GM18517 (cell line): ENCODE measurements at regions not wholly inside any gene's neighbourhood (a gene's known extent, or its start where the extent isn't known, plus 50 kb on each side); places are given as distances from the start of the nearest gene placed in this dataset.

Experiments used
- ATAC-seq: cut with Tn5 transposase; IDR thresholded peaks from one replicate; pipeline ENCODE4 v1.9.1; 2021; ENCODE audit warnings: mild to moderate bottlenecking, moderate library complexity; ENCODE audit not compliant: unreplicated experiment

DNA sequence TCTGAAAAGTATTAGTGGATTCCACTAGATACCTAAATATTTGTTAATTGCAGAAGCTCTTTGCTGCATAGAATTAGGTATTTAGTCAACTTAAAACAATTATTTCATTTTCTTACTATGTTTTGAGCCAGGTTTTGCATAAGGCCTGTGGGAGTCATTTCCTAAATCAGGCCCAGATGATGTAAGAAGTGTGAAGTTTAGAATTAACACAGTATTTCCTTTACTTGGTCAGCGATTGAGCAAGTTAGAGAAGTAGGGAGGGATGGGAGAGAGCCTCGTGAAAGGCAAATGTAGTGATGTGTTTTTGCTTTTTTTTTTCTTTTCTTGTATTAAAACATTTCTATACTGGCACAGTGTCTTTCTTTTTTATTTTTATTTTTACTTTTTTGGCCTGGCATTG, 711.1 kb downstream of the HDGFL1 start:
- ATAC-seq = no peak

DNA sequence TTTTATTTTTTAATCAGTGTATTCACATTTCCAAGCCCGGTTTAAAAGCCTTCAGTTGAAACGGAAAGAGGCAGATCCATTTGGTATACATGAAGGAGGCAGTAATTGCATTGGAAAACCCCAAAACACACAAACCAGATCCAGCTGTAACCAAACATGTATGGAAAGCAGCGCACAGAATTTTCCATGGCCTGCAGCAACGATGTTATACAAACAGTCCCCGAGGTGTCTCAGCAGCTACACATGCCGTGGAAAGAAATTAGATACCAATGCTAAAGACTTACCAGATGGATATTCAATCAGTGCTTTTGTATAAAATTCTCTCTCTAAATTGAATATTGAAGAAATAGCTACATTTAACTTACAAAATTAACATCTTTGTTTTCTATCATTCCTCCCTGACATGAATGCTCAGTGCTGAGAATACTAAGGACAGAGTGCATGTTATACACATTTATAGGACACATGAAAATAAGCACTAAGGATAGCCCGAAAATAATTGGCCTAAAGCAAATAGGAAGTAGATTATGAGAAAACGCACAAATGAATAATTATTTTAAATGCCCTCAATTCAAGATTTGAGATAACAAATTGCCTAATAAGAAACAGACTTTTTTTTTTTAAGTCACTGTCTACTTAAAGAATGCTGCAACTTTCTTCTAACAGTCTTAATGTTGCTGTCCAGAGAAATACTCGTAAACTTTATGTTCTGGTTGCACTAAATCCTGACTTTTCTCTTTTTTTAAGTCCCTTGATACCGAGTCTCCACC, 713.1 kb downstream of the HDGFL1 start:
- no peak for ATAC-seq

DNA sequence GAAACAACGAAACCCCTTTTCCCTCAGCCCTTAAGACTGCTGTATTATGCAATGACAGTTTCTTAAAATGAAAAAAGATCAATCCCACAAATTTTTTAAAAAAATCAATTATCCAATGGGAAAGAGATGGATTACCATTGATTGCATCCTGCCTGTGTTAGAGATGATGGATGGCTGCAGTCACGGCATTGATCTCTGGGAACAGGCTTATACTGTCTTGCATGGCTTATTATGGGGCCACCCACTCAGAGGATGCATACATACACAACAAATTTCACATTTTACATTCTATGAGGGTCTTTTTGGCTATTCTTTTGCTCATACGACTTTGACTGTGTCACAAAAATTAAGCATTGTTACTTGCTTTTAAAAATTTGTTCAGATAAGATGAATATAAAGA, 724.3 kb downstream of the HDGFL1 start:
- ATAC-seq = no peak

DNA sequence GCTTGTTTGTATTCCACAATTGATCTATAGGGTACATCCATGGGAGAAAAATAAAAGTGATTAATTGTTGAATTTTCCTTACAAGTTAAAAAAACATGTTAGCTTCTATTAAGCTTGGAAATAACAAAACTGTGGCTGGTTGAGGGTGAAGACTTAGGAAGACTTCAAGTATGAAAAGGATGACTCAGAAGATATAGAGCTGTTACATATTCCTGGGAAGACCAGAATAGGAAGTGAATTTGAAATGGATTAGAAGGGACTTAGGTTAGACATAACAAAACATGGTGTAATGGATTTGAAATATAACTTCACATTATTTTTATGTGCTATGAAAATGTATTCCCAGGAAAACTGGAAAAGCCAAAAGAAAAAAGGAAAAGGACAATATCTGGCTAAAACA, 732.2 kb downstream of the HDGFL1 start:
- ATAC-seq = no peak

DNA sequence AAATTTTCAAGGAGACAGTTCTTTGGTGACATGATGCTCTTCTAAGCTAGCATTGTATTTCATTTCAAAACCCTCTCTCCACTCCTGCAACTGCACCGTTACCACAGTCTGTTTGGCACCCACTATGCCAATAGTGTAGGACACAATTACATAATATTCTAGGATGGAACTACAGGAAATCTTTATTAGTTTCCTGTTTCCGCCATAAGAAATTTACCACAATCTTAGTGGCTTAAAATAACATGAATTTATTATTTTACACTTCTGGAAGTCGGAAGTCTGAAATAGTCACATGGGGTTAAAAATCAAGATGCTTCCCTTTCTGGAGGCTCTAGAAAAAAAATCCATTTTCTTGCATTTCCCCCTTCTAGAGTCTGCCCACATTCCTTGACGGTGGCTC, 733.1 kb downstream of the HDGFL1 start:
- ATAC-seq = no peak

DNA sequence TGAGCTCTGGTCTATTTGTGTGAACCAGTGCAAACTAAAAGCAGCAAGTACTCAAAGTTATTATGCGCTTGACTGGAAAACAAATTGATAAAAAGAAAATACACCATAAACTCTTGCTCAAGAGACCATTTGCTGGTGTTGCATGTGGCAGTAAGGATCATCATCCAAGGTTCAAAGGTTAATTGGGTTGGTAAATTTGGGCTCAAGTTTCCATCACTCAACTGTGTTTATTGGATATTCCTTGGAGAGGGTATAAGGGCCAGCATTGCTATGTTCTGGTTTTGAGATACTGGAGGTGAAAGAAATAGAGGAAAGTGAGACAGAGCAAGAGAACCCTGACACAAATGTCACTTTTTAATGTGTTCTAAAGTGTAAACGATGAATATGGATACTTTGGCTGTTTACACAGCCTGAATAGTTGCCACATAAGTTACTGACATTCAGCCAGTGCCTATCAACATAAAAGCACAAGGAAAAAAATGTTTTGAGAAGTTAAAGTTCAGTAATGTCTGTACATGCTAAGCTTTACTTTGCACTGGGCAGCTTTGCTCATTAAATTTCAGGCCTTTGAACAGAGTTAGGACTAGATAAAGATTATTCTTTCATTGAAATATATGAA, 736.1 kb downstream of the HDGFL1 start:
- ATAC-seq = no peak

DNA sequence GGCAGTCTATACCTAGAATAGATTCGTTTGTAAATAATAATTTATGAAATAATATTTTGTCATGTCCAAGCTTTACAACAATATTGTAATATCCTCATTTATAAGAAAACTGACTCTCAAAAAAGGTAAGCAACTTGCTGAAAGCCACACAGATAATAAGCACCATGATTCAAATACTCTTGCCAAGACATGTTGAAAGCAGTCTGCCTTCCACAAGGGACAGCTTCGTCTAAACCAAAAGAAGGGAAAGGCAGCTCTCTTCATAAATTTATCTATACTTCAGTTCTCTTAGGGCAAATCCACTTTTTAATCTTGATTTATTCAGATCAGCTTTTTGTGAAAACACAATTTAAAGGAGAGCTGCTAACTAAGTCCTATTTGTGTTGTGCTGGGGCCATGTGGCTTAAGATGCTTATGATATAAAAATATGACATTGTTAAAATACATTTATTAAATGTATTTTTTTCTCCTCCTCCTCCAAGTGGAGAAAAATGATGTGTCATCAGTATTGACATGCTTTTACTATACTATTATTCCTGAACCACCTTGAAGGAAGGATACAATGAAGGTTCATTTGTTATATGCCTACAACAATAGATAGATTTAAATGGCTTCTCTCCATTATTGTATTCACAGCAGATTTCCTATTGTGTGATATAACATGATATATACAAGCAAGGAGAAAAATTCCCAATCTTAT, 737.0 kb downstream of the HDGFL1 start:
- no peak for ATAC-seq

DNA sequence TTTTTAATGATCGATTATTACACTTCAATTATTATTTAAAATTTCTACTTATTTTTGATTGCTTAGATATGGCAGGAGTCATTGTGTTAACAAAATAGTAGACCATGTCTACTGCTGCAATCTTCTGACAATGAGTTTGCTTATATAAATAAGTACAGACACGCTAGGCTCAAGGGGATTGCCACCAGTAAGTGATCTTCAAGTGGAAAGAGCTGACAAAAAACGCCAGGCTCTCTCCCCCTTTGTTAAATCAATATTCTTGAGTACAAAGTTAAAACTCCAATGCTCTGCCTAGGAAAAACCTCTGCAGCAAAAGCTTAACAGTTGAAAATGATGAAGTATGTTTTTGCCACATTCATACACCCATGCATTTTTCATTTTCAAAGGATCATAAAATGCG, 738.1 kb downstream of the HDGFL1 start:
- ATAC-seq = no peak

DNA sequence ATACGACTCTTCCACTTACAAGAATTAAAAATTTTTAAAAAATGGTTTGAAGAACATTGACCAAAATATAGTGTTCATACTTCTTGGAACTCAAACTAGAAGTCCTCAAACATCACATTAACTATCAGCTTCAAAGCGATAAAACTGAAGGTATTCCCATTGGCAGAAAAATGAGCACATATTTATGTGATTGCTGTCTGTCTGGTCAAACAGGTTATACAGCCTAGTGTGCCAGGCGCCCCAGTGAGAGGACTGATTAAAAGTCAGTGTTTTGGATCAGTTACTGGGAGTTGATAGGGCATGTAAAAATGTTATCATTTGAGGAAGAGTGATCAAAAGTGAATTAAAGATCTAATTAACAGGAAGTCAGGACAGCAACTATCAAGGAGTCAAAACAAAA, 738.8 kb downstream of the HDGFL1 start:
- no peak for ATAC-seq

DNA sequence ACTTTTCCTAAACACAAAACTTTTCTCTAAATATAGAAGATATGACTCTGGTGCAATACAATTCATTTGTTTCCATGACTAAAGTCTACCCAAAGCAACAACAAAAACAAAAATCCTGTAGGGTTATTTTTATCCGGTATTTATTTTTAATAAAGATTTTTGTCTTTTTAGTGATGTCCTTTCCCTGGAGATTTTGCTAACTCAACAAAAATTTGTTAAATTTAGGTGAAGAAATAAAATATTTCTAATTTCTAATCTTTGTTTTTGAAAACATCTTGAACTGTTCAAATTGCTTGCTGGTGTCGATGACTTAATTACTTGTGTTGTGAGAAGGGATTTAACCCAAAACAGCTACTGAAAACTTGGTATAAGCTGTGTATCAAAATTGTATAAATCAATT, 741.8 kb downstream of the HDGFL1 start:
- no peak for ATAC-seq

DNA sequence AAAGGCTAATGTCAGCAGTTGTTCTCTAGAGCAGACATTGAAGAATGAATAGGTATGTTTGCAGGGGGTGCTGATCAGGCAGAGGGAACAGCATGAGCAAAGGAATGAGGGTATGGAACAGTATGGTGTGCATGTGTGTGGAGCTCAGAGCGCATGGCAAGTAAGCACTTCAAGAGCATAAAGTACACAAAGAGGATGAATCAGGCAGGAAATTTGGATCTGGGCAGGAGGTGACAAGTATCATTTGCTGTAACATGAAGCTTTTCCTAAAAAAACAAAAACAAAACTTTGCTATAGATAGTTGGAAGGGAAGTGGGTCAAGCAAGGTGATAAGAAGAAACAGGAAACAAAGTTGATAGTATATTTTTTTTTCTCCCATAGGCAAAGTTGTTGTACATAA, 746.8 kb downstream of the HDGFL1 start:
- ATAC-seq = no peak

DNA sequence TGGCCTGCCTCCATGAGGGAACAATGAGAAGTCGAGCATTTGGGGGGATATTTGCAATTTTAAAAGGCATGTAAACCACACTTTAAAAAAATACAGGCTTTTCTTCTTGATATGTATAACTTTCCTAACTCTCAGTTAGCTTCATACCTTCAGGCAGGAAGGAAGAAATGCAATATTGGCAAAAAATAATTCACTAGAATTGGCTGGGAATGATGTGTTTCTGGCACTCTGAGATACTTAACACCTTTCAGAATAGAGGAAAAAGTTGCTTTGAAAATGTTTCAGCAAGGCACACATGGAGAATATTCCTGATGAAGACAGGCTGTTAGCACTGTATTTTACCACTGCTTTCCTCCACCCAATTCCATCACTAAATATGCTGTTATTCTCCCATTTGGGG, 747.6 kb downstream of the HDGFL1 start:
- ATAC-seq = no peak

DNA sequence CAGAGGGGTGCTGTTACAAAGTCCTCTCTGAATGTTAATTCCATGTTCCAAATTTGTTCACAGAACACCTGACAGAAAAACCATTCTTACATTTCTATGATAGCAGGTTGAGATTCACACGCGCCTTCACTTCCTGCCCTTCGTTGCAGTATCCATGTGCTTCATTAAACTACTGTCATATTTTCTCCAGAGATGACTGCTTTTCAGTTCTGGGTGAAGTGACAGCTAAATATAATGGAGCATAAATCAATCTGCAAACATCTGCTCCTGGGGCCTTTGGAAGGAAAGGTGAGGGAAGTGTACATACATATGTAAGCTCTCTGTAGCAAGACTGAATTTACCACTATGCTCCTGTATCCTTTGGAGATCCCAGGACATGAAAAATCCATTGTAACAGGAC, 750.2 kb downstream of the HDGFL1 start:
- ATAC-seq = no peak

DNA sequence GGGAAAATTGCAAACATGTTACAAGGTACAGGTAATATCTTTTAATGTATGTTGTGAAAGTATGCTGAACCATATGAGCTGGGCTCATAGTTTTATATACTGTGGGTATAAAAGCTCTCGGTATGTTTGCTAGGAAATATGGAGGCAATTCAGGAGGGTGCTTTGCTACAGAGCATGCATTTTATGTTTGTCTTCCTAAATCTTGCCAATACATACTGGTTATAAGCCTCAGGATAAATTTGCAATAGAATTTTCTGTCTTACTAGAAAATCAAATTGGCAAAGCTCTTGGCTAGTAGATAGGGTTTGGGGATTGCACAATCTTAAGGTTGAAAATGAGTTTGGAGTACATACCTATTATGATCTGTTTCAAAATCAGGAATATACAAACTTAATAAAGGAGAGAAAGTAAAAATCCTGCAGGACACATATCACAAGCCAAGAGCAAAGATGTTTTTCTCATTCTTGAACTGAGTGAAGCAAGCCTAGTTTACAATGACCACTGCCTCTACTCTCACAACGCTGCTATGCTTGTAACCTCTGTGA, 751.2 kb downstream of the HDGFL1 start:
- no peak for ATAC-seq

DNA sequence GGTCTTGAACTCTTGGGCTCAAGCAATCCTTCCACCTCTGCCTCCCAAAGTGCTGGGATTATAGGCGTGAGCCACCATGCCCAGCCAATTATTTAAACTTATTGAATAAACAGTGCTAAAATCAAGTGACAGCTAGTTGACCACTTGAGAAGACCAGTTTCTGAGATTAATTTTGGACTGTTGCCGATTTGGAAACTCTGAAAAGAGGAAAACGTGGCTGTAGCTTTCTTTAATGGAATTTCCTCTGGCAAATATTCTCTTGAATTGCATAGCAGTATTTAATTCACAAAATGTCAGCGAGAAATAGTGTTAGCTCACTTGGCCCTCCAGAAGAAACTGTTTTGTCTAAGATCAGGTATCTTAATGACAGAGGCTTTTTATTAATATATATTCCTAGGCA, 754.5 kb downstream of the HDGFL1 start:
- ATAC-seq = no peak

DNA sequence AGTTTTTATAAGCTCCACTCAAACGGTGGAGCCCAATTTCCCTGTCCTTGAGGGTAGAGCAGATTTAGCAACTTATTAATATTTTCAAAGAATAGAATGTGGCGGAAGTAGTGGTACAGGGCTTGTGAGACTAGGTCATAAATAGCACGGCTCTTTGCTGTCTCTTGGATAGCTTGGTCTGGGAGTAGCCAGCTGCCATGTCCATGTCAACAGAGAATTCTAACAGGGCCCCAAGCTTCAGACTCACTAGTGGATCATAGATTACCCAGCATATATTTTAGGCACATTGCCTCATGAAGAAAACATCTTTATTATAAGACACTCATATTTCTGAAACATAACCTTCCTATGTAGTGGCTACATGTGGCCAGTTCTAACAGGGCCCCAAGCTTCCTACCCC, 755.7 kb downstream of the HDGFL1 start:
- ATAC-seq = no peak

DNA sequence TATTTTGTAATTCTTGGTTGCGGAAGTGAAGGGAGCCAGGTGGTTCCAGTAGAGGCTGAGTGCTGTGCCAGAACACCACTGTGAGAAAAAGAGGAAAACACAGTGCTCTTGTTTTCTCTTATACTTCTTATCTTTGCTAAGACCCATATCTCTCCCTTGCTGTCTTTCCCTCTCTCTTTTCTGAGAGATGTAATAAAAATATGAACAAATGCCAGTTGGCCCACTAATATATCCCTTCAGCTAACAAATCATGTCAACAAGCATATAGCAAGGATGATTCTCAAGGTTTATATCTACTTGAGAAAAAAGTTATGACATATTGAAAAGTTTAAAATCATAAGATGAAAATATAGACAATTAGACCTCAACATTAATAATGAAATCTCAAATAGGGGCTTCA, 758.3 kb downstream of the HDGFL1 start:
- ATAC-seq = no peak

DNA sequence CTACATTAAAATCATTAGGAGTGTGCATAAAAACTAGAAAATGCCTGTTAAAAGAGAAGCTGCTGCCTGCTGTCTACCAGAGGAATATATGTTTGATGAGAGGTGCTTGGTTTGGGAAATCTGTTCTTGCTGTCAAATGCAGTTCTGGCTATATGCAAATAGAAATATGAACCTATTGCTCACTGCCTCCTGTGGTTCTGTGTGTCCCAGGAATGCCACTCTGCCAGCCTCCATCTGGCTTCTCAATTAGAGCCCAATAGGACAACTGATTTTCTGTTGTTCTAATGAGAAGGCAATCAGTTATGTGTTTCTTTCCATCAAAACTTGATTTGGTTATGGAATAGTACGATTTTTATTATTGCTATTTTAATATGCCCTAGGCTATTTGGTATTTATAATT, 759.7 kb downstream of the HDGFL1 start:
- no peak for ATAC-seq

DNA sequence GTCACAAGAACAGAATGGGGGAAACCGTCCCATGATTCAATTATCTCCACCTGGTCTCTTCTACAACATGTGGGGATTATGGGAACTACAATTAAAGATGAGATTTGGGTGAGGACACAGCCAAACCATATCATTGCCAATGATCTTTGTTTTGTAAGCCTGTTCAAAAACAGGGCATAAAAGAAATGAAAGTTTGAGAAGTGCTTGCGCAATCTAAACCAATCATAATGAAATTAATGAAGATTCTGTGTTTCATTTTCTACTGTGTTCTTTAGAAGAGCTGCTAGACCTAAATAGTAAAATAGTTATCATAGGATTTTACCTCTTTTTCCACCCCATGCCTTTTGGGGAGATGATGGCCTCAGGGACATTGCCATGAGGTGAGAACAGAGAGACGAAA, 761.3 kb downstream of the HDGFL1 start:
- ATAC-seq = no peak

DNA sequence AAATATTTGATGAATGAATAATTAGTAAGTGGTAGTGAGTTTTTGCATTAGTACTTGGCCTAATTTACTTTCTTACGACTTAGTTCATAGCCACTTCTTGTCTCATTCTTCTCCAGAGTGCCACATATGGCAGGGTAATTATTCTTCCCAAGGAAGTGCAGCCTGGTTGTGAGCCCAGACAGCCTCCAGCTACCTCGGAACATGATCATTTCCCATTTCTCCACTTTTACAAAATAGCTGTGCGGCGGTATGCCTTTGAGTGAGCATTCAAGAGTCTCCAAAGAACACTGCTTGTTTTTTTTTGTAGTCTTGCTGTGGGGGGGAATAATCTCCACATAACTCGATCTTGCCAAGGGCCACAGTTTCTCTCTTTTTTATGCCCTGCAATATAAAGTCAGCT, 765.0 kb downstream of the HDGFL1 start:
- ATAC-seq = no peak

DNA sequence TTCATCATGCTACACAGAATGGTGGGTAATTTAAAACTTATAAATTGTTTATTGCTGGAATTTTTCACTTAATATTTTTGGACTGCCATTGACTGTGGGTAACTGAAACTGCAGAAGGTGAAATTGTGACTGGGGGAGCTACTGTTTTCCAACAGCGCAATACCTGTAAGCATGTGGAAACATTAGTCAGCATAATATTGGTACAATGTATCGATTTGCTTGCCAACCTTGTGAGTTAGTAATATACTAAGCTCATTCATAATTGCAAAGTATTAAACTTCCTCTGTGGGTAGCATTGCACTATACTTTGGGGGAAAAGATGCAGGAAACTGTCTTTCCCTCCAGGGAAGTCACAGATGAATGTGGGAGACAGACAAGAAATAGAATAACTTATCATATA, 766.5 kb downstream of the HDGFL1 start:
- no peak for ATAC-seq

DNA sequence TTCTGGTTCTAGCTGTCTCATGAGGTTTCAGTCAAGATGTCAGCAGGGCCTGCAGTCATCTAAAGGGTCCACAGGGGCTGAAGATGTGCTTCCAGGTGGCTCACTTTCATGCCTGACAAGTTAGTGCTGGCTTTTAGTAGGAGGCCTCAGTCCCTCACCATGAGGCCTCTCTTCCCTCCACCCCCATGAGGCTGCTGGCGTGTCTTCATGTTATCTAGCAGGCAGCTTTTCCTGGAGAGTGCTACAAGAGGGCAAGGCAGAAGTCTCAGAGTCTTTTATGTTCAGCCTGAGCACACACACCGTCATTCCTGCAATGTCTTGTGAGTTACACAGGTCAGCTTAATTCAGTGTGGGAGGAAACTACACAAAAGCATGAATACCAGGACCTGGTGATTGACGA, 769.9 kb downstream of the HDGFL1 start:
- ATAC-seq = no peak
